ENCODE measurements at regions not wholly inside any gene's neighbourhood (a gene's known extent, or its start where the extent isn't known, plus 50 kb on each side); places are given as distances from the start of the nearest gene placed in this dataset.

- Histone ChIP-seq H3K4me1 (ENCODE audit: low read length) (no peaks in the 10 kb centered on the region), H3K27ac (ENCODE audit: low read length) (no peak overlapping the region)
- no peak for TF ChIP-seq CTCF (IDR thresholded peaks at IDR 0.05; ENCODE audit: low read length)
- TF ChIP-seq EZH2phosphoT487 (IDR thresholded peaks at IDR 0.05; ENCODE audit: low read length): no peak
- no peak for TF ChIP-seq EZH2 (optimal IDR thresholded peaks at IDR 0.05; ENCODE audit: low read depth, low read length)
Measured at GRCh38 chr22:49372111-49372529, 455.6 kb downstream of the BRD1 start.

DNA sequence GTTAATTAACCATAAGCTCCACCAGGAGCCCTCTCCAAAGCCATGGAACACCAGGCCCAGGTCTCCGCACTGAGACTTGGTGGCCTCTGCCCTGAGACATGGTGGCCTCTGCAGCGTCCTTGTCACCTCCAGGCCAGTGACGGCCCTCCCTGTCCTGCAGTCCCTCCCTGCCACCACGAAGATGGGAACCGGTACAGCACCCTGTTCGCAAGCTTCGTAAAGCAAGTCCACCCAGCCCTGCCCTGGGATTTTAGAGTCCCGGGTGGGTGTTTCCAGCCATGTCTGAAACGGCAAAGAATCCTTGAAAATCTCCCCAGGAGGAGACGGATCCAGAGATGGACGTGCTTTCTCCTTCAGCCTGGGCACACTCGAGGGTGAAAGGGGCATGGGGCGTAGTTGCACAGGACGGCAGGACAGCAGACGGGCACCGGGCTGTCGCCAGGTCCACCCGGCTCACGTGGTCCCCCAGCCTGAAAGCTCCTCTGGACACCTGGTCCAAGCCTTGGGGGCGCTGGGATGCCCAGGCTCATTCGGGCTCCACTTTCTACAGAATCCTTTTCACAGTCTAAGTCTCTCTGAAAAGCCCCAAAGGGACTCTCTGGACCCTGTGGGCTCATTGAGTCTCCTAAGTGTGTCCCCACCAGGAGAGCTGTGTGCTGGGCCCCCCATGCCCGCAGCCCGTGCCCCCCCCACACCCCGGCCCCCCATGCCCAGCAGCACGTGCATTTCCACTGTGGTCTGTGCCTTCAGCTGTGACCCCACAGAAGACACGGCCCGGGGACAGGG, 456.2 kb downstream of the BRD1 start:
- H3K27me3 ChIP-seq (replicated peaks; ENCODE audit: insufficient read depth, low read length): peaks cover 6% of the 10 kb centered on the region; the same call in 1 of the 2 replicates
- no peaks in the 10 kb centered on the region for H3K9me3 ChIP-seq (replicated peaks; ENCODE audit: insufficient read depth, low read length)
- no peak overlapping the region for H3K9ac ChIP-seq (ENCODE audit: low read length)
- H3K27ac ChIP-seq (ENCODE audit: low read length): no peak overlapping the region
- DNase-seq: no peak
- H2AFZ ChIP-seq (ENCODE audit: low read length): no peak overlapping the region
- no peaks in the 10 kb centered on the region for H3K9me2 ChIP-seq (replicated peaks; ENCODE audit: insufficient read depth, low read length)
- H3K4me2 ChIP-seq (ENCODE audit: low read depth, low read length): no peak overlapping the region
- no peak overlapping the region for H3K4me3 ChIP-seq (ENCODE audit: low read length)
- H3K36me3 ChIP-seq (replicated peaks; ENCODE audit: insufficient read depth, low read length): no peaks in the 10 kb centered on the region
- TF ChIP-seq EZH2 (optimal IDR thresholded peaks at IDR 0.05; ENCODE audit: low read depth, low read length) (no peak), EZH2phosphoT487 (IDR thresholded peaks at IDR 0.05; ENCODE audit: low read length) (no peak), CTCF (IDR thresholded peaks at IDR 0.05; ENCODE audit: low read length) (no peak)
- no peaks in the 10 kb centered on the region for H3K4me1 ChIP-seq (ENCODE audit: low read length)
- H4K20me1 ChIP-seq (ENCODE audit: insufficient read depth, low read length): no peaks in the 10 kb centered on the region
- no peaks in the 10 kb centered on the region for H3K79me2 ChIP-seq (ENCODE audit: low read length)
- no peaks in the 10 kb centered on the region for H3F3A ChIP-seq (ENCODE audit: insufficient read depth, low read length)

More at GRCh38 chr22:49372111-49372529, 455.6 kb downstream of the BRD1 start:
- Histone ChIP-seq H3K4me3 (ENCODE audit: low read length) (no peak overlapping the region), H4K20me1 (ENCODE audit: insufficient read depth, low read length) (no peaks in the 10 kb centered on the region), H3K36me3 (replicated peaks; ENCODE audit: insufficient read depth, low read length) (no peaks in the 10 kb centered on the region), H3K27me3 (replicated peaks; ENCODE audit: insufficient read depth, low read length) (peaks cover 6% of the 10 kb centered on the region; the same call in 1 of the 2 replicates), H3K4me2 (ENCODE audit: low read depth, low read length) (no peak overlapping the region), H3K79me2 (ENCODE audit: low read length) (no peaks in the 10 kb centered on the region), H3K9me3 (replicated peaks; ENCODE audit: insufficient read depth, low read length) (no peaks in the 10 kb centered on the region), H2AFZ (ENCODE audit: low read length) (no peak overlapping the region), H3K9ac (ENCODE audit: low read length) (no peak overlapping the region), H3K9me2 (replicated peaks; ENCODE audit: insufficient read depth, low read length) (no peaks in the 10 kb centered on the region), H3F3A (ENCODE audit: insufficient read depth, low read length) (no peaks in the 10 kb centered on the region)
- no peak for DNase-seq

- H3K4me2 ChIP-seq (ENCODE audit: low read depth, low read length): no peak overlapping the region
- no peak overlapping the region for H2AFZ ChIP-seq (ENCODE audit: low read length)
- H3K9me3 ChIP-seq (replicated peaks; ENCODE audit: insufficient read depth, low read length): no peaks in the 10 kb centered on the region
- no peaks in the 10 kb centered on the region for H3K9me2 ChIP-seq (replicated peaks; ENCODE audit: insufficient read depth, low read length)
- H3K27ac ChIP-seq (ENCODE audit: low read length): no peak overlapping the region
- H3K36me3 ChIP-seq (replicated peaks; ENCODE audit: insufficient read depth, low read length): no peaks in the 10 kb centered on the region
- TF ChIP-seq EZH2 (optimal IDR thresholded peaks at IDR 0.05; ENCODE audit: low read depth, low read length) (no peak), EZH2phosphoT487 (IDR thresholded peaks at IDR 0.05; ENCODE audit: low read length) (no peak), CTCF (IDR thresholded peaks at IDR 0.05; ENCODE audit: low read length) (no peak)
- H3K27me3 ChIP-seq (replicated peaks; ENCODE audit: insufficient read depth, low read length): peaks cover 6% of the 10 kb centered on the region; the same call in 1 of the 2 replicates
- DNase-seq: no peak
- H4K20me1 ChIP-seq (ENCODE audit: insufficient read depth, low read length): no peaks in the 10 kb centered on the region
- H3K9ac ChIP-seq (ENCODE audit: low read length): no peak overlapping the region
- no peaks in the 10 kb centered on the region for H3F3A ChIP-seq (ENCODE audit: insufficient read depth, low read length)
- no peaks in the 10 kb centered on the region for H3K79me2 ChIP-seq (ENCODE audit: low read length)
- no peak overlapping the region for H3K4me3 ChIP-seq (ENCODE audit: low read length)
- no peaks in the 10 kb centered on the region for H3K4me1 ChIP-seq (ENCODE audit: low read length)
Measured at GRCh38 chr22:49370627-49371301, 456.9 kb downstream of the BRD1 start.

All from MM.1S (cell line).